ENCODE measurements at regions not wholly inside any gene's neighbourhood (a gene's known extent, or its start where the extent isn't known, plus 50 kb on each side); places are given as distances from the start of the nearest gene placed in this dataset.

DNA sequence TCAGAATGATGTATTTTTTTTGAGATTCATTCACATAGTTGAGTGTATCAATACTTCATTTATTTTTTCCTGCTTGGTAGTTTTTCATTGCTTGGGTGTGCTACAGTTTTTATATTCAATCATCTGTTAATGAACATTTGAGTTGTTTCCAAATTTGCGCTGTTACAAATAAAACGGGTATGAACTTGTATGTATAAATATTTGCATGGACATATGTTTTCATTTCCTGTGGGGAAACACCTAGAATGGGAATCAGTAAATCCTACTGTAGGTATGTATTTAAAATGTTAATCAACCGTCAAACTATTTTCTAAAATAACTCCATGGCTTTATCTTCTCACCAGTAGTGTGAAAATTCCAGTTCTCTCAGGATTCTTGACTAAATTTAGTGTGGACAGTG lies 826.3 kb downstream of the EFNB2 start:
- no peak for ATAC-seq (ENCODE audit: low read depth)
- no peak overlapping the region for H3K9ac ChIP-seq (ENCODE audit: low read depth, low read length)
- H2BK5ac ChIP-seq (ENCODE audit: low read depth, low read length, poor library complexity, severe bottlenecking) = no peak overlapping the region
- no peaks in the 10 kb centered on the region for H3K9me1 ChIP-seq (ENCODE audit: insufficient read depth, low read length)
- H3K56ac ChIP-seq (ENCODE audit: extremely low read depth, insufficient read depth, low read length) = no peak overlapping the region
- no peak overlapping the region for H2BK120ac ChIP-seq (ENCODE audit: low read depth, low read length)
- in situ Hi-C loops (cut with MboI; ENCODE audit: low sequenced_read_pairs) = no loop called here
- H2AFZ ChIP-seq (replicated peaks; ENCODE audit: low read length, poor library complexity) = no peak overlapping the region
- H4K8ac ChIP-seq (ENCODE audit: low read depth in 2 of 2, low read length in 2 of 2) = no peak overlapping the region
- no peak overlapping the region for H3K27ac ChIP-seq (ENCODE audit: insufficient read depth, low read length)
- no peaks in the 10 kb centered on the region for H3K36me3 ChIP-seq (ENCODE audit: control insufficient read depth, insufficient read depth, low read length)
- WGBS, 2 experiments (ENCODE audit: extremely low coverage in 2 of 2, insufficient read length in 1 of 2) = no CpG with 5 or more reads among the region's 3 CpGs
- H2AK5ac ChIP-seq (ENCODE audit: low read depth, low read length) = no peak overlapping the region
- no peaks in the 10 kb centered on the region for H3K4me1 ChIP-seq (ENCODE audit: control insufficient read depth, insufficient read depth, low read length)
- TF ChIP-seq, protein P1, sequence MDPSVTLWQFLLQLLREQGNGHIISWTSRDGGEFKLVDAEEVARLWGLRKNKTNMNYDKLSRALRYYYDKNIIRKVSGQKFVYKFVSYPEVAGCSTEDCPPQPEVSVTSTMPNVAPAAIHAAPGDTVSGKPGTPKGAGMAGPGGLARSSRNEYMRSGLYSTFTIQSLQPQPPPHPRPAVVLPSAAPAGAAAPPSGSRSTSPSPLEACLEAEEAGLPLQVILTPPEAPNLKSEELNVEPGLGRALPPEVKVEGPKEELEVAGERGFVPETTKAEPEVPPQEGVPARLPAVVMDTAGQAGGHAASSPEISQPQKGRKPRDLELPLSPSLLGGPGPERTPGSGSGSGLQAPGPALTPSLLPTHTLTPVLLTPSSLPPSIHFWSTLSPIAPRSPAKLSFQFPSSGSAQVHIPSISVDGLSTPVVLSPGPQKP (IDR thresholded peaks at IDR 0.05; ENCODE audit: borderline replicate concordance, low read depth, low read length) = no peak
- no peak overlapping the region for H3K14ac ChIP-seq (replicated peaks; ENCODE audit: low read depth, low read length)
- dilution Hi-C loops (cut with HindIII; ENCODE audit: low sequenced_read_pairs, unreplicated experiment) = no loop called here
- no peak overlapping the region for H2AK9ac ChIP-seq (replicated peaks; ENCODE audit: low read depth, low read length, poor library complexity)
- H3K4me3 ChIP-seq (ENCODE audit: insufficient read depth, low read depth, low read length) = no peak overlapping the region
- H4K20me1 ChIP-seq (ENCODE audit: insufficient read depth, low read length) = no peaks in the 10 kb centered on the region
- DNase-seq = no peak
- H3K9me3 ChIP-seq (ENCODE audit: control insufficient read depth, insufficient read depth, low read length) = no peaks in the 10 kb centered on the region
- no peak overlapping the region for H3K23ac ChIP-seq (ENCODE audit: low read depth, low read length)
- H3K27me3 ChIP-seq (ENCODE audit: control insufficient read depth, insufficient read depth, low read length) = no peaks in the 10 kb centered on the region
- intact Hi-C loops (cut with micrococcal nuclease) = no loop called here
- H2BK20ac ChIP-seq (ENCODE audit: low read depth, low read length) = no peak overlapping the region
- no peak overlapping the region for H4K91ac ChIP-seq (ENCODE audit: insufficient read depth, low read depth, low read length)
- CTCF ChIA-PET = interaction anchor here (0.6 kb wide), 1 partner anchor 39 kb away, joined by 3 read pairs; no protein-coding TSS in a partner anchor
- H3K18ac ChIP-seq (ENCODE audit: low read depth, low read length) = no peak overlapping the region
- H3K4ac ChIP-seq (ENCODE audit: low read depth, low read length) = no peak overlapping the region
- POLR2A ChIA-PET (ENCODE audit: unreplicated experiment) = no interaction called here
- H4K5ac ChIP-seq (ENCODE audit: low read depth, low read length) = no peak overlapping the region
- H3K4me2 ChIP-seq (ENCODE audit: low read depth, low read length) = no peak overlapping the region
- no peaks in the 10 kb centered on the region for H3K79me1 ChIP-seq (ENCODE audit: low read depth in 1 of 2, low read length in 2 of 2)
- H2BK15ac ChIP-seq (ENCODE audit: low read depth, low read length) = no peak overlapping the region
- BruUV-seq (replicated peaks) = no TSS peak

All from IMR-90 (cell line).